ENCODE measurements at regions not wholly inside any gene's neighbourhood (a gene's known extent, or its start where the extent isn't known, plus 50 kb on each side); places are given as distances from the start of the nearest gene placed in this dataset.

DNA sequence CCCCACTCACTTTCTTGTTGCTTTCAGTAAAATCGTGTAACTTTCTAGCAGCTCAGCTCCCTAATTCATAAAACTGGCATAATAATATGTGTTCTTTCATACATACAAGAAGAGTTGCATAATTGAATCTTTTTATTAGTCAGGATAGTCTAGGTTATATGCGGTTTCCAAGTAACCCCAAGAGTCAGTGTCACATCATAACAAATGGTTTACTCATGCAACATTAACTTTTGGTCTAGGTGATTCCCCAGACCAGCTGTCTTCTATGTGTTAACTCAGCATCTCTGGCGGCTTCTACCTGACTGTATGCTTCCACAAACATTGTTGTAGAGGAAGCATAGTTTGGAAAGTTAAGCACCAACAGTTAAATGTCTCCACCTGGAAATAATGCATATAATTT is 1000.4 kb downstream of the CDH11 start:
- H3K9me3 ChIP-seq, result no peaks in the 10 kb centered on the region
- DNase-seq (ENCODE audit: extremely low spot score in 2 of 2), result no peak
- TF ChIP-seq POLR2AphosphoS5 (IDR thresholded peaks at IDR 0.05; ENCODE audit: insufficient read depth in 1 of 2, low read depth in 1 of 2), result no peak
- no peak for TF ChIP-seq POLR2A (IDR thresholded peaks at IDR 0.05)
- TF ChIP-seq, protein P1, sequence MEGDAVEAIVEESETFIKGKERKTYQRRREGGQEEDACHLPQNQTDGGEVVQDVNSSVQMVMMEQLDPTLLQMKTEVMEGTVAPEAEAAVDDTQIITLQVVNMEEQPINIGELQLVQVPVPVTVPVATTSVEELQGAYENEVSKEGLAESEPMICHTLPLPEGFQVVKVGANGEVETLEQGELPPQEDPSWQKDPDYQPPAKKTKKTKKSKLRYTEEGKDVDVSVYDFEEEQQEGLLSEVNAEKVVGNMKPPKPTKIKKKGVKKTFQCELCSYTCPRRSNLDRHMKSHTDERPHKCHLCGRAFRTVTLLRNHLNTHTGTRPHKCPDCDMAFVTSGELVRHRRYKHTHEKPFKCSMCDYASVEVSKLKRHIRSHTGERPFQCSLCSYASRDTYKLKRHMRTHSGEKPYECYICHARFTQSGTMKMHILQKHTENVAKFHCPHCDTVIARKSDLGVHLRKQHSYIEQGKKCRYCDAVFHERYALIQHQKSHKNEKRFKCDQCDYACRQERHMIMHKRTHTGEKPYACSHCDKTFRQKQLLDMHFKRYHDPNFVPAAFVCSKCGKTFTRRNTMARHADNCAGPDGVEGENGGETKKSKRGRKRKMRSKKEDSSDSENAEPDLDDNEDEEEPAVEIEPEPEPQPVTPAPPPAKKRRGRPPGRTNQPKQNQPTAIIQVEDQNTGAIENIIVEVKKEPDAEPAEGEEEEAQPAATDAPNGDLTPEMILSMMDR (IDR thresholded peaks at IDR 0.05), result no peak
- H3K36me3 ChIP-seq, result no peaks in the 10 kb centered on the region
- intact Hi-C loops (cut with DNase I), result no loop called here
- H3K4me3 ChIP-seq, result no peak overlapping the region
- no peaks in the 10 kb centered on the region for H3K27me3 ChIP-seq
- H3K27ac ChIP-seq, result no peak overlapping the region
- H3K4me1 ChIP-seq, result no peaks in the 10 kb centered on the region

DNA sequence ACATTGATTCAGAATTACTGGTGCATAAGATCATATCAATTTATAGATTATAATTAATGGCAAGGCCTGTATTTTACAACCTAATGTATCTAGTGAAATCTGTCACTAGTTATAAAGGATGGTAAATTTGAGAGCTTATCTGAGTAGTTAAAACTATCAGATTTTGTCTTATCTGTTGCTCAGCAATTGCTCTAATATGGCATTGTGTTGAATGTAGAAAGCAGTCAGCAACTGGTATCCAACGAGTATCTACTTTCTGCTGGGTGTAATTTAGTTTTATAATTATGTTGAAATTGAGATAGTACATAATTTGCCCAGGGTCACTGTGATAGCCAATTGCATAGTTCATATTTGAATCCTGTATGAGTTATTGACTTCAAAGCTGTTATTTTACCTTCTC is 1005.7 kb downstream of the CDH11 start:
- TF ChIP-seq POLR2AphosphoS5 (IDR thresholded peaks at IDR 0.05; ENCODE audit: insufficient read depth in 1 of 2, low read depth in 1 of 2), result no peak
- TF ChIP-seq, protein P1 (IDR thresholded peaks at IDR 0.05), result no peak
- TF ChIP-seq POLR2A (IDR thresholded peaks at IDR 0.05), result no peak
- Histone ChIP-seq H3K4me3 (no peak overlapping the region), H3K36me3 (no peaks in the 10 kb centered on the region), H3K27me3 (no peaks in the 10 kb centered on the region), H3K9me3 (no peaks in the 10 kb centered on the region), H3K4me1 (no peaks in the 10 kb centered on the region), H3K27ac (no peak overlapping the region)
- no peak for DNase-seq (ENCODE audit: extremely low spot score in 2 of 2)
- intact Hi-C loops (cut with DNase I), result no loop called here

DNA sequence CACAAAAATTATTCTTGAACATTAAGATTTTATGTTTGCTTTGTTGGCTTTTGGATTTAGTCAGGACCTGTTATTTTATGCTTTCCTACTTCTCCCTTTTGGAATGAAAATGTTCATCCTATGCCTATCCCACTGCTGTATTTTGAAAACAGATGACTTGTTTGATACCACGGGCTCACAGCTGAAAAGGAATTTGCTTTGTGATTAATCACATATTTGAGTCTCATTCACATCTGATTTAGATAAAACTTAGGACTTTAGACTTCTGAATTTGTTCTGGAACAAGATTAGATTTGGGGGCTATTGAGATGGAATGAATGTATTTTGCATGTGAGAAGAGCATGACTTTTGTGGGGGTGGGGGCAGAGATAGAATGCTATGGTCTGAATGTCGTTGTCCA is 1012.6 kb downstream of the CDH11 start:
- no peak for TF ChIP-seq POLR2A (IDR thresholded peaks at IDR 0.05)
- TF ChIP-seq, protein P1 (IDR thresholded peaks at IDR 0.05), result no peak
- no peak for TF ChIP-seq POLR2AphosphoS5 (IDR thresholded peaks at IDR 0.05; ENCODE audit: insufficient read depth in 1 of 2, low read depth in 1 of 2)
- Histone ChIP-seq H3K27me3 (no peaks in the 10 kb centered on the region), H3K27ac (no peak overlapping the region), H3K4me1 (no peaks in the 10 kb centered on the region), H3K9me3 (no peaks in the 10 kb centered on the region), H3K36me3 (no peaks in the 10 kb centered on the region), H3K4me3 (no peak overlapping the region)
- no peak for DNase-seq (ENCODE audit: extremely low spot score in 2 of 2)
- intact Hi-C loops (cut with DNase I), result no loop called here

DNA sequence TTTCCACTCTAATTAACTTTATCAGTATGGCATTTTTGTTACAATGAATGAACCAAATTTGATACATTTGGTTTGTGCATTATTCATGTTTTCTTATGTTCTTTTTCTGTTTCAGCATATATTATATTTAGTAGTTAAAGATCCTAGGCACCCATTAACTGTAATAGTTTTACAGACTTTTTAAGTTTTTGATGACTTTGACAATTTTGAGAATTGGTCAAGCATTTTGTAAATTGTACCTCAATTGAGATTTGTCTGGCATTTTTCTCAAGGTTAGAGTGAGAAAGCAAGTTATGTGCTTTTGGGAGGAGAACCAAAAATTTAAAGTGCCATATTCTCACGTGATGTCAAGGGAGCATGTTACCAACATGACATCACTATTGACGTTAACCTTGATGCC is 1019.2 kb downstream of the CDH11 start:
- DNase-seq (ENCODE audit: extremely low spot score in 2 of 2), result no peak
- no peak overlapping the region for H3K4me3 ChIP-seq
- H3K9me3 ChIP-seq, result no peaks in the 10 kb centered on the region
- TF ChIP-seq POLR2A (IDR thresholded peaks at IDR 0.05) (no peak), POLR2AphosphoS5 (IDR thresholded peaks at IDR 0.05; ENCODE audit: insufficient read depth in 1 of 2, low read depth in 1 of 2) (no peak)
- TF ChIP-seq, protein P1 (IDR thresholded peaks at IDR 0.05), result no peak
- no peaks in the 10 kb centered on the region for H3K27me3 ChIP-seq
- no peak overlapping the region for H3K27ac ChIP-seq
- no peaks in the 10 kb centered on the region for H3K36me3 ChIP-seq
- intact Hi-C loops (cut with DNase I), result no loop called here
- no peaks in the 10 kb centered on the region for H3K4me1 ChIP-seq

DNA sequence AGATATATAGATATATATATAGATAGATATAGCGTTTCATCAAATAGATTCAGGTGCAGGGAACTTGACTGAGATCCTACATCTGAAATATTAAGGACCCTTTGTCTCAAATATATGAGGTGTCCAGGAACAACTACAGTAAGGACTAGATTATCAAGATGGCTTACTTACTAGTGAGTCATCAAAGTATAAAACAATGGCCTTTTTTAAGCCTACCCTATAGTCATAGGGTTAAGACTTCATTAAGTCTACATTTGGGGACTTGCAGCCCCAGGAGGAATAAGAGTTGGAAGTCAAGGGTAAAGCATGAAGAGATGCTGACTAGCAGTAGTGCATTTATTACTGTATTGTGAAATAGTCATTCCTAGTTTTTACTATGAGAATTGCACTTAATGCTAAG is 1023.4 kb downstream of the CDH11 start:
- Histone ChIP-seq H3K36me3 (no peaks in the 10 kb centered on the region), H3K27ac (no peak overlapping the region), H3K9me3 (no peaks in the 10 kb centered on the region), H3K27me3 (no peaks in the 10 kb centered on the region), H3K4me3 (no peak overlapping the region), H3K4me1 (no peaks in the 10 kb centered on the region)
- no peak for TF ChIP-seq POLR2AphosphoS5 (IDR thresholded peaks at IDR 0.05; ENCODE audit: insufficient read depth in 1 of 2, low read depth in 1 of 2)
- TF ChIP-seq, protein P1 (IDR thresholded peaks at IDR 0.05), result no peak
- TF ChIP-seq POLR2A (IDR thresholded peaks at IDR 0.05), result no peak
- intact Hi-C loops (cut with DNase I), result no loop called here
- no peak for DNase-seq (ENCODE audit: extremely low spot score in 2 of 2)

Measured in vagina (tissue), 2 donors.